WTC11 (cell line): ENCODE measurements at regions not wholly inside any gene's neighbourhood (a gene's known extent, or its start where the extent isn't known, plus 50 kb on each side); places are given as distances from the start of the nearest gene placed in this dataset.

Experiments used
- ATF3 ChIP-seq: sonication (generic); formaldehyde crosslinking; conservative IDR thresholded peaks from 2 replicates; pipeline ENCODE4 v1.8.1; 2022; ENCODE audit warnings: mild to moderate bottlenecking, missing genetic modification reagents
- CREM ChIP-seq: sonication (generic); formaldehyde crosslinking; IDR thresholded peaks from 2 replicates; pipeline ENCODE4 v1.8.1; 2022; ENCODE audit warnings: mild to moderate bottlenecking, missing genetic modification reagents, moderate library complexity
- CTCF ChIP-seq: fragments of 200-600 bp; IDR thresholded peaks from 2 replicates; pipeline ENCODE4 v1.8.0; 2022; ENCODE audit warnings: antibody characterized with exemption
- E2F1 ChIP-seq: sonication (generic); formaldehyde crosslinking; IDR thresholded peaks from 2 replicates; pipeline ENCODE4 v1.8.0; 2022; ENCODE audit warnings: mild to moderate bottlenecking, missing genetic modification reagents
- E2F5 ChIP-seq: sonication (generic); formaldehyde crosslinking; IDR thresholded peaks from 2 replicates; pipeline ENCODE4 v1.8.1; 2022; ENCODE audit warnings: mild to moderate bottlenecking, moderate library complexity, missing genetic modification reagents
- FOXJ3 ChIP-seq: sonication (generic); formaldehyde crosslinking; IDR thresholded peaks from 2 replicates; pipeline ENCODE4 v1.9.0; 2021; ENCODE audit warnings: missing genetic modification reagents, mild to moderate bottlenecking, borderline replicate concordance
- IRF2 ChIP-seq: sonication (generic); formaldehyde crosslinking; IDR thresholded peaks from 2 replicates; pipeline ENCODE4 v1.8.0; 2022; ENCODE audit warnings: low read depth, missing genetic modification reagents, borderline replicate concordance
- JUN ChIP-seq: sonication (generic); formaldehyde crosslinking; IDR thresholded peaks from 2 replicates; pipeline ENCODE4 v1.8.0; 2023; ENCODE audit warnings: mild to moderate bottlenecking, missing genetic modification reagents
- KAT7 ChIP-seq: sonication (generic); formaldehyde crosslinking; IDR thresholded peaks from 2 replicates; pipeline ENCODE4 v1.8.1; 2023; ENCODE audit warnings: missing genetic modification reagents, mild to moderate bottlenecking, borderline replicate concordance
- NFYB ChIP-seq: sonication (generic); formaldehyde crosslinking; conservative IDR thresholded peaks from 2 replicates; pipeline ENCODE4 v1.8.0; 2022; ENCODE audit warnings: low read depth, missing genetic modification reagents
- NR3C1 ChIP-seq: sonication (generic); formaldehyde crosslinking; conservative IDR thresholded peaks from 2 replicates; pipeline ENCODE4 v1.8.1; 2023; ENCODE audit warnings: low read depth, mild to moderate bottlenecking, missing genetic modification reagents
- ZNF121 ChIP-seq: sonication (generic); formaldehyde crosslinking; IDR thresholded peaks from 2 replicates; pipeline ENCODE4 v1.8.0; 2023; ENCODE audit warnings: missing genetic modification reagents

- no peak for TF ChIP-seq NR3C1 (CRISPR knock-in tag)
- TF ChIP-seq NFYB (CRISPR knock-in tag), result no peak
- no peak for TF ChIP-seq CREM (CRISPR knock-in tag)
- no peak for TF ChIP-seq CTCF
- no peak for TF ChIP-seq ATF3 (CRISPR knock-in tag)
- TF ChIP-seq FOXJ3 (CRISPR knock-in tag), result no peak
- no peak for TF ChIP-seq E2F5 (CRISPR knock-in tag)
- no peak for TF ChIP-seq ZNF121 (CRISPR knock-in tag)
- no peak for TF ChIP-seq JUN (CRISPR knock-in tag)
- no peak for TF ChIP-seq KAT7
- no peak for TF ChIP-seq E2F1 (CRISPR knock-in tag)
- TF ChIP-seq IRF2, result no peak
Observed at GRCh38 chr16:14015948-14016347, 55.2 kb upstream of the MRTFB start.
